SK-N-SH (cell line): ENCODE measurements at regions not wholly inside any gene's neighbourhood (a gene's known extent, or its start where the extent isn't known, plus 50 kb on each side); places are given as distances from the start of the nearest gene placed in this dataset.

Experiments
- CTCF ChIA-PET: fragments of 300-600, 350-600 bp; formaldehyde crosslinking; extraction: SDS; loops from one replicate; lab custom pipeline; 2021; lab: Yijun Ruan, JAX
- POLR2A ChIA-PET: fragments of 350-600 bp; sonication (Branson Sonifier 250); formaldehyde crosslinking; extraction: SDS; loops from one replicate; lab custom pipeline; 2020; ENCODE audit warnings: antibody characterized with exemption, inconsistent platforms; lab: Yijun Ruan, JAX
- DNase-seq: peaks from one replicate; pipeline ENCODE4 v3.0.0; 2012
- H2AFZ ChIP-seq: fragments of 200-600 bp; sonication (generic); 2 replicates; pipeline ENCODE4 v1.8.1; 2016; ENCODE audit warnings: antibody characterized with exemption, mild to moderate bottlenecking, low read depth
- H3F3A ChIP-seq: fragments of 200-600 bp; sonication (generic); replicated peaks from 2 replicates; pipeline ENCODE3; 2016; ENCODE audit warnings: antibody characterized with exemption, mild to moderate bottlenecking; ENCODE audit not compliant: insufficient read depth
- H3K27ac ChIP-seq, 2 experiments: fragments of 200-500 bp in 1 of 2; fragments of 200-600 bp in 1 of 2; sonication (Bioruptor generic) in 1 of 2; sonication (generic), shearing (Covaris generic) in 1 of 2; 2 replicates each; pipeline versions ENCODE4 v1.5.1 to v1.6.1; 2014 to 2016; ENCODE audit warnings: low read depth in 2 of 2, inconsistent platforms in 1 of 2, low read length in 1 of 2, mild to moderate bottlenecking in 1 of 2, mixed read lengths in 1 of 2
- H3K27me3 ChIP-seq: fragments of 200-600 bp; sonication (generic), shearing (Covaris generic); 2 replicates; pipeline ENCODE4 v1.6.1; 2016; ENCODE audit warnings: mixed run types; ENCODE audit not compliant: insufficient read depth
- H3K36me3 ChIP-seq, 2 experiments: fragments of 200-500 bp in 1 of 2; fragments of 200-600 bp in 1 of 2; sonication (Bioruptor generic) in 1 of 2; sonication (generic) in 1 of 2; replicated peaks in 1 of 2; 2 replicates each; pipeline versions ENCODE3 to v1.5.1; 2014 to 2016; ENCODE audit warnings: low read length in 1 of 2, mild to moderate bottlenecking in 1 of 2; ENCODE audit not compliant: insufficient read depth in 2 of 2, control insufficient read depth in 1 of 2
- H3K4me1 ChIP-seq, 2 experiments: fragments of 200-500 bp in 1 of 2; fragments of 200-600 bp in 1 of 2; sonication (Bioruptor generic) in 1 of 2; sonication (generic), shearing (Covaris generic) in 1 of 2; 2 replicates each; pipeline versions ENCODE4 v1.5.1 to v1.6.1; 2014 to 2016; ENCODE audit warnings: low read depth in 1 of 2, low read length in 1 of 2, mixed run types in 1 of 2; ENCODE audit not compliant: insufficient read depth in 2 of 2, control insufficient read depth in 1 of 2
- H3K4me2 ChIP-seq: fragments of 200-600 bp; sonication (generic), shearing (Covaris generic); 2 replicates; pipeline ENCODE4 v1.6.1; 2017; ENCODE audit warnings: mixed run types
- H3K4me3 ChIP-seq, 2 experiments: fragments of 200-500 bp in 1 of 2; fragments of 200-600 bp in 1 of 2; sonication (Bioruptor generic) in 1 of 2; sonication (generic), shearing (Covaris generic) in 1 of 2; 2 replicates each; pipeline versions ENCODE4 v1.5.1 to v1.8.1; 2014 to 2016; ENCODE audit warnings: low read depth in 2 of 2, inconsistent platforms in 1 of 2, low read length in 1 of 2, mild to moderate bottlenecking in 1 of 2, mixed read lengths in 1 of 2, moderate library complexity in 1 of 2
- H3K79me2 ChIP-seq: fragments of 200-600 bp; sonication (generic); 2 replicates; pipeline ENCODE4 v1.8.1; 2017; ENCODE audit warnings: mild to moderate bottlenecking; ENCODE audit not compliant: insufficient read depth
- H3K9ac ChIP-seq: fragments of 200-600 bp; sonication (generic); 2 replicates; pipeline ENCODE4 v1.6.1; 2017; ENCODE audit warnings: mixed run types
- H3K9me2 ChIP-seq: fragments of 200-600 bp; sonication (generic); 2 replicates; pipeline ENCODE4 v1.6.1; 2017; ENCODE audit warnings: mixed run types
- H3K9me3 ChIP-seq: fragments of 200-600 bp; sonication (generic); 2 replicates; pipeline ENCODE4 v1.6.1; 2017; ENCODE audit warnings: mixed run types, mild to moderate bottlenecking, moderate library complexity
- H4K20me1 ChIP-seq: fragments of 200-600 bp; sonication (generic); 2 replicates; pipeline ENCODE4 v1.6.1; 2017; ENCODE audit warnings: mild to moderate bottlenecking, mixed run types; ENCODE audit not compliant: insufficient read depth
- CTCF ChIP-seq: fragments of 200-600 bp; sonication (generic); IDR thresholded peaks from 2 replicates; pipeline ENCODE4 v1.6.1; 2017; ENCODE audit warnings: antibody characterized with exemption, mild to moderate bottlenecking, moderate library complexity
- FOSL2 ChIP-seq: IDR thresholded peaks from 2 replicates; pipeline ENCODE4 v1.4.0; 2012; ENCODE audit warnings: low read depth, mild to moderate bottlenecking, moderate library complexity, borderline replicate concordance
- FOXM1 ChIP-seq: IDR thresholded peaks from 2 replicates; pipeline ENCODE4 v1.4.0; 2012; ENCODE audit warnings: low read depth, mild to moderate bottlenecking
- RAD21 ChIP-seq: IDR thresholded peaks from 2 replicates; pipeline ENCODE4 v1.6.1; 2012; ENCODE audit warnings: mild to moderate bottlenecking, low read length
- SIN3A ChIP-seq: IDR thresholded peaks from 2 replicates; pipeline ENCODE4 v1.6.1; 2012; ENCODE audit warnings: low read depth, mild to moderate bottlenecking, low read length, moderate library complexity, borderline replicate concordance
- TEAD4 ChIP-seq: IDR thresholded peaks from 2 replicates; pipeline ENCODE4 v1.4.0; 2012; ENCODE audit warnings: mild to moderate bottlenecking, borderline replicate concordance; ENCODE audit not compliant: insufficient read depth
- WGBS: methylation state at CpG from one replicate; pipeline ENCODE4 v1.1.6; 2017; ENCODE audit warnings: low lambda C conversion rate; 5-methylcytosine and 5-hydroxymethylcytosine counted together
- TF ChIP-seq, protein P1 (sequence below): fragments of 150-350 bp; IDR thresholded peaks from 2 replicates; pipeline ENCODE4 v1.6.1; 2017; ENCODE audit warnings: antibody characterized with exemption, low read length, low read depth, borderline replicate concordance
- TF ChIP-seq, protein P2 (sequence below): fragments of 150-350 bp; IDR thresholded peaks from 2 replicates; pipeline ENCODE4 v1.6.1; 2016; ENCODE audit warnings: mild to moderate bottlenecking, low read depth, low read length

GRCh38 chr3:27907929-27908328, 185.8 kb upstream of the EOMES start (continued):
- TF ChIP-seq, protein P1, sequence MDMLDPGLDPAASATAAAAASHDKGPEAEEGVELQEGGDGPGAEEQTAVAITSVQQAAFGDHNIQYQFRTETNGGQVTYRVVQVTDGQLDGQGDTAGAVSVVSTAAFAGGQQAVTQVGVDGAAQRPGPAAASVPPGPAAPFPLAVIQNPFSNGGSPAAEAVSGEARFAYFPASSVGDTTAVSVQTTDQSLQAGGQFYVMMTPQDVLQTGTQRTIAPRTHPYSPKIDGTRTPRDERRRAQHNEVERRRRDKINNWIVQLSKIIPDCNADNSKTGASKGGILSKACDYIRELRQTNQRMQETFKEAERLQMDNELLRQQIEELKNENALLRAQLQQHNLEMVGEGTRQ = no peak
- TF ChIP-seq, protein P2, sequence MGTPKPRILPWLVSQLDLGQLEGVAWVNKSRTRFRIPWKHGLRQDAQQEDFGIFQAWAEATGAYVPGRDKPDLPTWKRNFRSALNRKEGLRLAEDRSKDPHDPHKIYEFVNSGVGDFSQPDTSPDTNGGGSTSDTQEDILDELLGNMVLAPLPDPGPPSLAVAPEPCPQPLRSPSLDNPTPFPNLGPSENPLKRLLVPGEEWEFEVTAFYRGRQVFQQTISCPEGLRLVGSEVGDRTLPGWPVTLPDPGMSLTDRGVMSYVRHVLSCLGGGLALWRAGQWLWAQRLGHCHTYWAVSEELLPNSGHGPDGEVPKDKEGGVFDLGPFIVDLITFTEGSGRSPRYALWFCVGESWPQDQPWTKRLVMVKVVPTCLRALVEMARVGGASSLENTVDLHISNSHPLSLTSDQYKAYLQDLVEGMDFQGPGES = no peak
- TF ChIP-seq FOXM1 = no peak

GRCh38 chr3:27910456-27910855, 188.3 kb upstream of the EOMES start:
- H3K9me3 ChIP-seq = no peaks in the 10 kb centered on the region
- WGBS = 4% methylated on average over 4 of the region's 4 CpGs
- H3K9me2 ChIP-seq = no peaks in the 10 kb centered on the region
- no peak for DNase-seq
- no peaks in the 10 kb centered on the region for H3F3A ChIP-seq
- no peaks in the 10 kb centered on the region for H3K36me3 ChIP-seq
- no peak overlapping the region for H3K27ac ChIP-seq
- TF ChIP-seq TEAD4 = no peak
- no peak for TF ChIP-seq FOSL2
- TF ChIP-seq, all 33 proteins: peak for 0
- Histone ChIP-seq H3K27me3 (peaks cover 4% of the 10 kb centered on the region; the same call in 1 of the 2 replicates), H3K4me2 (peak overlapping the region; percentile 27; the same call in 1 of the 2 replicates), H3K4me3 (no peak overlapping the region), H3K4me1 (no peaks in the 10 kb centered on the region; a peak in 1 of 4 replicates), H4K20me1 (no peaks in the 10 kb centered on the region), H3K79me2 (no peaks in the 10 kb centered on the region), H3K9ac (no peak overlapping the region), H2AFZ (peak overlapping the region; percentile 41; the same call in 1 of the 2 replicates)
- POLR2A ChIA-PET = no interaction called here
- CTCF ChIA-PET = no interaction called here

DNA sequence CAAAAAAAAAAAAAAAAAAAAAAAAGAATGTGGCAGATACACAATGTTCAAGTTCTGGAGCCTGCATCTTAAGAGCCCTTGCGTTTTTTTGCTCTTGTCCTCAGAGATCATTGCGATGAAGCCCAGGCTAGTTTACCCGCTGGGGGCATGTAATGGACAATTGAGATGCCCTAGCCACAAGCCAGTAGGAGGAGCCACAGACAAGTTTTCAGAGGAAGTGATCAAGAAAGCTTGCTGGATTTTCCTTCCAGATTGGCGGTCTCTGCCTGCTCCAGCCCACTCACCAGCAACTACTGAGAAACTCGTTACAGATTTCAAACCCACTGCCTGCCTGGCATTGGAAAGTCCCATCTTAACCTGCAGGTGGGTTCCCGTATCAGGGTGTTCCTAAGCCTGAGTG, 192.1 kb upstream of the EOMES start:
- no peak overlapping the region for H3K27ac ChIP-seq
- no peak overlapping the region for H3K9ac ChIP-seq
- WGBS = 13% methylated on average over 4 of the region's 6 CpGs
- no peaks in the 10 kb centered on the region for H3F3A ChIP-seq
- H3K9me3 ChIP-seq = no peaks in the 10 kb centered on the region
- no peaks in the 10 kb centered on the region for H3K9me2 ChIP-seq
- ChIA-PET CTCF (interaction anchor here (0.7 to 1.5 kb wide), 2 partner anchors 10 to 374 kb away, joined by 3 to 6 read pairs; no protein-coding TSS in a partner anchor), POLR2A (no interaction called here)
- H3K27me3 ChIP-seq = peaks cover 4% of the 10 kb centered on the region; the same call in 1 of the 2 replicates
- H2AFZ ChIP-seq = 0 out of 2 replicates have a peak overlapping the region, but pooled peaks have one; percentile 6
- TF ChIP-seq SIN3A (no peak), CTCF (peak; percentile 29; the same call in 1 of the 2 replicates), RAD21 (peak; percentile 31)
- H3K4me3 ChIP-seq = no peak overlapping the region; a peak in 1 of 4 replicates
- no peaks in the 10 kb centered on the region; a peak in 1 of 4 replicates for H3K4me1 ChIP-seq
- no peaks in the 10 kb centered on the region for H3K36me3 ChIP-seq
- peak; percentile 5 for DNase-seq
- no peaks in the 10 kb centered on the region for H4K20me1 ChIP-seq
- H3K79me2 ChIP-seq = no peaks in the 10 kb centered on the region
- H3K4me2 ChIP-seq = peak overlapping the region; percentile 63; the same call in 1 of the 2 replicates
